NOMO-1 (cell line): ENCODE measurements at regions not wholly inside any gene's neighbourhood (a gene's known extent, or its start where the extent isn't known, plus 50 kb on each side); places are given as distances from the start of the nearest gene placed in this dataset.
A peak's percentile ranks its signal among the peaks of the same experiment; 100 is the strongest.

Experiments used
- DNase-seq, 2 experiments: peaks; one replicate each; lab custom pipeline; 2025; ENCODE audit not compliant: unreplicated experiment in 2 of 2; lab: John Stamatoyannopoulos, UW

- DNase-seq, result no peak
Measured at GRCh38 chr13:72181661-72182060, 314.7 kb upstream of the DACH1 start.

GRCh38 chr13:72180253-72180952 lies 313.4 kb upstream of the DACH1 start:
- no peak for DNase-seq

- DNase-seq, result no peak
Measured at GRCh38 chr13:72174549-72174948, 307.5 kb upstream of the DACH1 start.

- DNase-seq, result no peak
Measured at GRCh38 chr13:72170571-72170970, 303.6 kb upstream of the DACH1 start.

- peak; percentile 27 to 75 for DNase-seq
Measured at GRCh38 chr13:72168126-72168855, 301.3 kb upstream of the DACH1 start.

GRCh38 chr13:72166102-72166650 lies 299.2 kb upstream of the DACH1 start:
- no peak for DNase-seq

- DNase-seq, result no peak
Measured at GRCh38 chr13:72165276-72165675, 298.3 kb upstream of the DACH1 start.

- DNase-seq, result no peak
Measured at GRCh38 chr13:72164811-72165210, 297.8 kb upstream of the DACH1 start.

- DNase-seq, result no peak
Measured at GRCh38 chr13:72163678-72164077, 296.7 kb upstream of the DACH1 start.

GRCh38 chr13:72160977-72161376 lies 294.0 kb upstream of the DACH1 start:
- DNase-seq, result peak in 1 of 2 experiments; percentile 49

GRCh38 chr13:72156760-72157159 lies 289.8 kb upstream of the DACH1 start:
- DNase-seq, result no peak

GRCh38 chr13:72153272-72153671 lies 286.3 kb upstream of the DACH1 start:
- DNase-seq, result no peak

GRCh38 chr13:72151241-72151640 lies 284.2 kb upstream of the DACH1 start:
- no peak for DNase-seq

- DNase-seq, result no peak
Measured at GRCh38 chr13:72150502-72150901, 283.5 kb upstream of the DACH1 start.

- DNase-seq, result no peak
Measured at GRCh38 chr13:72149701-72150100, 282.7 kb upstream of the DACH1 start.

GRCh38 chr13:72146816-72147215 lies 279.8 kb upstream of the DACH1 start:
- no peak for DNase-seq

- no peak for DNase-seq
Measured at GRCh38 chr13:72145383-72145782, 278.4 kb upstream of the DACH1 start.

- DNase-seq, result no peak
Measured at GRCh38 chr13:72144636-72145035, 277.6 kb upstream of the DACH1 start.

GRCh38 chr13:72141855-72142519 lies 275.0 kb upstream of the DACH1 start:
- no peak for DNase-seq

- DNase-seq, result no peak
Measured at GRCh38 chr13:72139192-72139591, 272.2 kb upstream of the DACH1 start.

- no peak for DNase-seq
Measured at GRCh38 chr13:72132075-72132474, 265.1 kb upstream of the DACH1 start.

GRCh38 chr13:72129117-72129516 lies 262.1 kb upstream of the DACH1 start:
- no peak for DNase-seq
